HCT116 (cell line): ENCODE measurements at regions not wholly inside any gene's neighbourhood (a gene's known extent, or its start where the extent isn't known, plus 50 kb on each side); places are given as distances from the start of the nearest gene placed in this dataset.

Experiments
- ATAC-seq: fragments of 200-7000 bp; cut with Tn5 transposase; 2 replicates; pipeline ENCODE4 v1.9.1; 2020; ENCODE audit warnings: mild to moderate bottlenecking, moderate library complexity
- BruUV-seq: library from RNA; stranded (reverse); fragments of 400-500 nt; replicated peaks from 2 replicates; lab custom pipeline; 2021; lab: Mats Ljungman, UMichigan
- CTCF ChIA-PET: fragments of 300-600 bp; sonication (Branson Sonifier 250); formaldehyde crosslinking; loops from one replicate; lab custom pipeline; 2021; ENCODE audit warnings: antibody characterized with exemption; lab: Charles Lee
- POLR2A ChIA-PET: fragments of 300-600, 350-600 bp; sonication (Branson Sonifier 250); formaldehyde crosslinking; loops from one replicate; lab custom pipeline; 2021; ENCODE audit warnings: antibody characterized with exemption; lab: Charles Lee
- RAD21 ChIA-PET, 2 experiments: fragments of 300-600 bp; sonication (Branson Sonifier 250); formaldehyde crosslinking; loops; one replicate each; lab custom pipeline; 2023; ENCODE audit warnings: low total read pairs in 2 of 2; ENCODE audit not compliant: uncharacterized antibody in 2 of 2, unreplicated experiment in 2 of 2, low non-redundant PET in 1 of 2; lab: Charles Lee
- DNase-seq: peaks from one replicate; pipeline ENCODE4 v3.0.0-alpha.2; 2010; ENCODE audit warnings: low read depth, low spot score
- H2AFZ ChIP-seq: fragments of 200-600 bp; shearing (Covaris generic), sonication (generic); 2 replicates; pipeline ENCODE4 v1.6.1; 2017; ENCODE audit warnings: low read depth, mixed run types, mixed read lengths, antibody characterized with exemption, low read length; ENCODE audit not compliant: poor library complexity, severe bottlenecking
- H3K27ac ChIP-seq: 2 replicates; pipeline ENCODE4 v1.5.1; 2012; ENCODE audit warnings: low read depth, low read length
- H3K27me3 ChIP-seq: fragments of 200-600 bp; sonication (generic); 2 replicates; pipeline ENCODE4 v1.6.1; 2016; ENCODE audit warnings: mixed run types, low read length, mixed read lengths; ENCODE audit not compliant: insufficient read depth
- H3K36me3 ChIP-seq, 2 experiments: fragments of 200-500 bp in 1 of 2; fragments of 200-600 bp in 1 of 2; sonication (Bioruptor generic) in 1 of 2; sonication (generic) in 1 of 2; 2 replicates each; pipeline versions ENCODE4 v1.5.1 to v1.6.1; 2014 to 2016; ENCODE audit warnings: low read length in 2 of 2, inconsistent platforms in 1 of 2, mixed read lengths in 1 of 2, mixed run types in 1 of 2; ENCODE audit not compliant: insufficient read depth in 2 of 2, control insufficient read depth in 1 of 2
- H3K4me1 ChIP-seq, 2 experiments: fragments of 200-600 bp in 1 of 2; sonication (generic) in 1 of 2; 2 replicates each; pipeline versions ENCODE4 v1.5.1 to v1.6.1; 2012 to 2017; ENCODE audit warnings: low read length in 2 of 2, inconsistent platforms in 1 of 2, mild to moderate bottlenecking in 1 of 2, mixed read lengths in 1 of 2, mixed run types in 1 of 2, moderate library complexity in 1 of 2; ENCODE audit not compliant: insufficient read depth in 2 of 2, control insufficient read depth in 1 of 2
- H3K4me2 ChIP-seq: fragments of 200-600 bp; sonication (generic); 2 replicates; pipeline ENCODE4 v1.6.1; 2017; ENCODE audit warnings: mixed run types, low read length, mixed read lengths
- H3K4me3 ChIP-seq, 2 experiments: fragments of 200-600 bp in 1 of 2; sonication (generic) in 1 of 2; replicated peaks in 1 of 2; 2 replicates each; pipeline ENCODE4 v1.5.1; 2011 to 2016; ENCODE audit warnings: low read length in 2 of 2, control low read depth in 1 of 2, low read depth in 1 of 2, mild to moderate bottlenecking in 1 of 2, mixed read lengths in 1 of 2, mixed run types in 1 of 2
- H3K79me2 ChIP-seq: fragments of 200-600 bp; sonication (generic); 2 replicates; pipeline ENCODE4 v1.6.1; 2017; ENCODE audit warnings: mild to moderate bottlenecking, mixed run types, low read length, moderate library complexity, mixed read lengths; ENCODE audit not compliant: insufficient read depth
- H3K9ac ChIP-seq: fragments of 200-600 bp; sonication (generic); 2 replicates; pipeline ENCODE4 v1.6.1; 2016; ENCODE audit warnings: low read length, mixed read lengths
- H3K9me2 ChIP-seq: fragments of 200-600 bp; sonication (generic), shearing (Covaris generic); 2 replicates; pipeline ENCODE4 v1.6.1; 2017; ENCODE audit warnings: mixed run types, mild to moderate bottlenecking, moderate library complexity; ENCODE audit not compliant: insufficient read depth
- H3K9me3 ChIP-seq, 2 experiments: fragments of 200-500 bp in 1 of 2; fragments of 200-600 bp in 1 of 2; sonication (Bioruptor generic) in 1 of 2; sonication (generic) in 1 of 2; 2 replicates each; pipeline ENCODE4 v1.6.1; 2014 to 2017; ENCODE audit warnings: low read length in 2 of 2, mixed read lengths in 2 of 2, inconsistent platforms in 1 of 2, low read depth in 1 of 2, mild to moderate bottlenecking in 1 of 2, mixed run types in 1 of 2, moderate library complexity in 1 of 2; ENCODE audit not compliant: control insufficient read depth in 1 of 2, insufficient read depth in 1 of 2
- H4K20me1 ChIP-seq: fragments of 200-600 bp; sonication (generic), shearing (Covaris generic); 2 replicates; pipeline ENCODE4 v1.6.1; 2017; ENCODE audit warnings: mixed run types, mild to moderate bottlenecking, moderate library complexity; ENCODE audit not compliant: insufficient read depth
- CBX3 ChIP-seq: IDR thresholded peaks from 2 replicates; pipeline ENCODE4 v1.6.1; 2012; ENCODE audit warnings: low read depth
- CEBPB ChIP-seq: IDR thresholded peaks from 2 replicates; pipeline ENCODE4 v1.6.1; 2012; ENCODE audit warnings: low read depth
- ELF1 ChIP-seq: IDR thresholded peaks from 2 replicates; pipeline ENCODE4 v1.6.1; 2012; ENCODE audit warnings: low read depth, borderline replicate concordance
- EZH2phosphoT487 ChIP-seq: fragments of 200-600 bp; IDR thresholded peaks from 2 replicates; pipeline ENCODE4 v1.6.1; 2018; ENCODE audit warnings: antibody characterized with exemption, borderline replicate concordance
- FOSL1 ChIP-seq: IDR thresholded peaks from 2 replicates; pipeline ENCODE4 v1.6.1; 2012; ENCODE audit warnings: low read depth
- JUND ChIP-seq: IDR thresholded peaks from 2 replicates; pipeline ENCODE4 v1.6.1; 2012
- POLR2A ChIP-seq: IDR thresholded peaks from 2 replicates; pipeline ENCODE4 v1.7.0; 2011; ENCODE audit warnings: borderline replicate concordance; ENCODE audit not compliant: insufficient read depth, insufficient read length; ENCODE audit errors: extremely low read depth
- RAD21 ChIP-seq: IDR thresholded peaks from 2 replicates; pipeline ENCODE4 v1.6.1; 2012; ENCODE audit warnings: low read depth, mild to moderate bottlenecking
- SIN3A ChIP-seq: IDR thresholded peaks from 2 replicates; pipeline ENCODE4 v1.6.1; 2012; ENCODE audit warnings: low read depth
- SP1 ChIP-seq: IDR thresholded peaks from 2 replicates; pipeline ENCODE4 v1.6.1; 2012; ENCODE audit warnings: low read depth
- SRF ChIP-seq: IDR thresholded peaks from 2 replicates; pipeline ENCODE4 v1.6.1; 2012; ENCODE audit warnings: low read depth
- TCF7L2 ChIP-seq: IDR thresholded peaks from 2 replicates; pipeline ENCODE4 v1.7.0; 2011; ENCODE audit warnings: borderline replicate concordance, inconsistent platforms; ENCODE audit not compliant: insufficient read depth, insufficient read length; ENCODE audit errors: extremely low read depth
- ZNF274 ChIP-seq: fragments of 200-500 bp; sonication (Bioruptor generic); IDR thresholded peaks from 2 replicates; pipeline ENCODE4 v1.6.1; 2014; ENCODE audit warnings: mild to moderate bottlenecking, low read depth, low read length, inconsistent platforms
- intact Hi-C: fragments of 100-400 bp; cut with micrococcal nuclease; formaldehyde crosslinking; loops from 2 replicates; pipeline ENCODE4 v1.10.0; 2022
- TF ChIP-seq, protein P1 (sequence below): IDR thresholded peaks from 2 replicates; pipeline ENCODE4 v1.6.1; 2012
- TF ChIP-seq, protein P2 (sequence below), 3 experiments: fragments of 200-600 bp in 1 of 3; sonication (generic) in 1 of 3; IDR thresholded peaks in 2 of 3; conservative IDR thresholded peaks in 1 of 3; 2 replicates each; pipeline ENCODE4 v1.5.1; 2012 to 2017; ENCODE audit warnings: low read depth in 2 of 3, low read length in 2 of 3, antibody characterized with exemption in 1 of 3, borderline replicate concordance in 1 of 3, control low read depth in 1 of 3, mild to moderate bottlenecking in 1 of 3, mixed read lengths in 1 of 3, mixed run types in 1 of 3, moderate library complexity in 1 of 3; ENCODE audit not compliant: insufficient read depth in 1 of 3

DNA sequence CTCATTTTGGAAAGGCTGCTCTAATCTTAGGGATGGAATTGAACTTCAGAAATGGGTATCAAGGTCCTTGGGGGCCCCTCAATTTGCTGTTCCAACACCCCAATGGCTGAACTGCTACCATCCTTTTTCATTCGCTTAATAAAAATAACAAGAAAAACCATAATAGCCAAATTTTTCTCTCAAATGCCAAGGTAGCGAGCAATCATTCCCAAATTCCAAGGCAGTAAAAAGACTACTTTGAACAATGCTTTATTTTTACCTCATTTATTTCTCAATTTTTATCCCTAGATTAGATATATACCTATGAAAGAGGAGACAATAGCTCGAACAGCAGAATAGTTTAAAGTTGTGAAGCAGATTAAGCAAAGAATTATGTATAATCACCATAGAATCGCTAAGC is 323.4 kb upstream of the SLC7A11 start:
- intact Hi-C loops, result no loop called here
- no peak overlapping the region for H3K27ac ChIP-seq
- H3K9me3 ChIP-seq, result no peaks in the 10 kb centered on the region
- H4K20me1 ChIP-seq, result no peaks in the 10 kb centered on the region
- ATAC-seq, result no peak
- H3K27me3 ChIP-seq, result no peaks in the 10 kb centered on the region
- no peaks in the 10 kb centered on the region for H3K79me2 ChIP-seq
- H3K4me3 ChIP-seq, result no peak overlapping the region
- H3K4me1 ChIP-seq, result no peaks in the 10 kb centered on the region
- no peak overlapping the region for H3K9ac ChIP-seq
- H3K36me3 ChIP-seq, result no peaks in the 10 kb centered on the region
- ChIA-PET RAD21 (no interaction called here), CTCF (interaction anchor here (1.4 to 1.8 kb wide), 2 partner anchors 10 to 306 kb away, joined by 3 to 9 read pairs; no protein-coding TSS in a partner anchor), POLR2A (no interaction called here)
- BruUV-seq, result no TSS peak
- H2AFZ ChIP-seq, result no peak overlapping the region
- no peaks in the 10 kb centered on the region for H3K9me2 ChIP-seq
- no peak for DNase-seq
- no peak for TF ChIP-seq JUND
- no peak for TF ChIP-seq SIN3A
- TF ChIP-seq, protein P1, sequence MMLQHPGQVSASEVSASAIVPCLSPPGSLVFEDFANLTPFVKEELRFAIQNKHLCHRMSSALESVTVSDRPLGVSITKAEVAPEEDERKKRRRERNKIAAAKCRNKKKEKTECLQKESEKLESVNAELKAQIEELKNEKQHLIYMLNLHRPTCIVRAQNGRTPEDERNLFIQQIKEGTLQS, result no peak
- TF ChIP-seq CEBPB, result no peak
- no peak for TF ChIP-seq SRF
- no peak for TF ChIP-seq EZH2phosphoT487
- TF ChIP-seq POLR2A, result no peak
- TF ChIP-seq FOSL1, result no peak
- no peak for TF ChIP-seq TCF7L2
- TF ChIP-seq, protein P2, sequence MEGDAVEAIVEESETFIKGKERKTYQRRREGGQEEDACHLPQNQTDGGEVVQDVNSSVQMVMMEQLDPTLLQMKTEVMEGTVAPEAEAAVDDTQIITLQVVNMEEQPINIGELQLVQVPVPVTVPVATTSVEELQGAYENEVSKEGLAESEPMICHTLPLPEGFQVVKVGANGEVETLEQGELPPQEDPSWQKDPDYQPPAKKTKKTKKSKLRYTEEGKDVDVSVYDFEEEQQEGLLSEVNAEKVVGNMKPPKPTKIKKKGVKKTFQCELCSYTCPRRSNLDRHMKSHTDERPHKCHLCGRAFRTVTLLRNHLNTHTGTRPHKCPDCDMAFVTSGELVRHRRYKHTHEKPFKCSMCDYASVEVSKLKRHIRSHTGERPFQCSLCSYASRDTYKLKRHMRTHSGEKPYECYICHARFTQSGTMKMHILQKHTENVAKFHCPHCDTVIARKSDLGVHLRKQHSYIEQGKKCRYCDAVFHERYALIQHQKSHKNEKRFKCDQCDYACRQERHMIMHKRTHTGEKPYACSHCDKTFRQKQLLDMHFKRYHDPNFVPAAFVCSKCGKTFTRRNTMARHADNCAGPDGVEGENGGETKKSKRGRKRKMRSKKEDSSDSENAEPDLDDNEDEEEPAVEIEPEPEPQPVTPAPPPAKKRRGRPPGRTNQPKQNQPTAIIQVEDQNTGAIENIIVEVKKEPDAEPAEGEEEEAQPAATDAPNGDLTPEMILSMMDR (IDR thresholded peaks at IDR 0.05 in 2 of 3, conservative IDR thresholded peaks at IDR 0.05 in 1 of 3; ENCODE audit: borderline replicate concordance in 1 of 3, insufficient read depth in 1 of 3, low read depth in 2 of 3, low read length in 2 of 3), result no peak
- no peak for TF ChIP-seq ZNF274
- no peak for TF ChIP-seq ELF1
- no peak for TF ChIP-seq SP1
- no peak for TF ChIP-seq CBX3
- no peak for TF ChIP-seq RAD21
- H3K4me2 ChIP-seq, result no peak overlapping the region
